ENCODE measurements at regions not wholly inside any gene's neighbourhood (a gene's known extent, or its start where the extent isn't known, plus 50 kb on each side); places are given as distances from the start of the nearest gene placed in this dataset.
"Not testable (repeated sequence)": the region's sequence is repeated elsewhere in the genome, so short reads cannot be mapped to it uniquely, and the experiment has no call there.

GRCh38 chr2:16028644-16029043 lies 88.3 kb downstream of the MYCN start:
- TF ChIP-seq CTCF (IDR thresholded peaks at IDR 0.05; ENCODE audit: low read depth, low read length), result no peak
- DNase-seq (ENCODE audit: extremely low read depth, low read depth), result no peak

- DNase-seq (ENCODE audit: extremely low read depth, low read depth), result no peak
- no peak for TF ChIP-seq CTCF (IDR thresholded peaks at IDR 0.05; ENCODE audit: low read depth, low read length)
Measured at GRCh38 chr2:16026816-16027501, 86.6 kb downstream of the MYCN start.

- no peak for DNase-seq (ENCODE audit: extremely low read depth, low read depth)
- TF ChIP-seq CTCF (IDR thresholded peaks at IDR 0.05; ENCODE audit: low read depth, low read length), result no peak
Measured at GRCh38 chr2:16025876-16026640, 85.7 kb downstream of the MYCN start.

- DNase-seq (ENCODE audit: extremely low read depth, low read depth), result no peak
Measured at GRCh38 chr2:16025211-16025875, 85.0 kb downstream of the MYCN start.

GRCh38 chr2:16024628-16025027 lies 84.3 kb downstream of the MYCN start:
- not testable (repeated sequence) for DNase-seq (ENCODE audit: extremely low read depth, low read depth)

More at GRCh38 chr2:16025211-16025875, 85.0 kb downstream of the MYCN start:
- no peak for TF ChIP-seq CTCF (IDR thresholded peaks at IDR 0.05; ENCODE audit: low read depth, low read length)

GRCh38 chr2:16023506-16024360 lies 83.4 kb downstream of the MYCN start:
- no peak for TF ChIP-seq CTCF (IDR thresholded peaks at IDR 0.05; ENCODE audit: low read depth, low read length)
- DNase-seq (ENCODE audit: extremely low read depth, low read depth), result no peak

- DNase-seq (ENCODE audit: extremely low read depth, low read depth), result no peak
- TF ChIP-seq CTCF (IDR thresholded peaks at IDR 0.05; ENCODE audit: low read depth, low read length), result no peak
Measured at GRCh38 chr2:16022548-16023240, 82.3 kb downstream of the MYCN start.
